Embryonic facial prominence (tissue), 1 donor: ENCODE measurements at regions not wholly inside any gene's neighbourhood (a gene's known extent, or its start where the extent isn't known, plus 50 kb on each side); places are given as distances from the start of the nearest gene placed in this dataset.
"Not testable (repeated sequence)": the region's sequence is repeated elsewhere in the genome, so short reads cannot be mapped to it uniquely, and the experiment has no call there.

Experiments used
- DNase-seq: peaks from one replicate; pipeline ENCODE4 v3.0.0-alpha.2; 2016; ENCODE audit errors: extremely low spot score

DNA sequence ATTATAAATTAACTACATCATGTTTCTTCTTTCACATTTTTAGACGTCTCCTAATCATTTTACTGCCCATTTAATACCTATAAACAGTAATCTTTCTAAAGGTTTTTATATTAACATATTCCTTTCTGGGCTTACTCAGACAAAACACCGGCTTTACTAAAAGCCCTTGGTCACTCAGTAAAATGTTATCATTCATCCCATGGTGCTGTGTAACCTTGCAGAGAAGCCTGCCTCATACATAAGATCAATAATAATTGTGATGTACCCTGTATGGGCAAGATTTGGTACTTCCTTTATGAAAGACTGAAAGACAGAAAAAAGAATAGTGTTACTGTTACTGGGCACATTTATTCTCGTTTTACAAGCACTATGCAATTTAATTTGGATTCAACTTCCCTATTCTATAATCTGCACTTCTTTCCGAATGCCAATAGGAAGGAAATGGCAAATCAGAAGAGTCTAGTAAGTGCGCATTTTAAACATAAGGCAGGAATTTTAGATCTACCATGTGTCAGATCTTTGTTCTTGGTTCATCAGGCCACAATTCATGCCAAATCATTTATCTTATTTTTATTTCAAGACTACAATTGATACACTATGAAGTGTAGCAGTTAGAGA is 522.2 kb downstream of the CSNK1G3 start:
- DNase-seq, result no peak

- peak; percentile 68 for DNase-seq
Observed at GRCh38 chr5:124030043-124030491, 518.1 kb downstream of the CSNK1G3 start.

DNA sequence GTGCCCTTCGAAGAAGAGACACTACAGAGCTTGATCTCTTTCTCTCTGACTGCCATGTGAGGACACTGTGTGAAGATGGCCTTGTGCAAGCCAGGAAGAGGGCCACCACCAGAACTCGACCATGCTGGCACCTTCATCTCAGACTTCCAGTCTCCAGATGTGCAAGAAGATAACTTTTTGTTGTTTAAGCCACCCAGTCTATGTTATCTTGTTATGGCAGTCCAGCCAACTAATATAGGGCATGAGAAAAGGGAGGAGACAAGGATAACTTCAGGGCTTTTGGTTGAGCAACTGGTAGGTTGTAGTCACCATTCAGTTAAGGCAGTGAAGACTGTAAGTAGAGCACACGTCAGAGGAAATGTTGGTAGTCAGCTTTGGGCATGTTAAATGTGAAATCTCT is 515.5 kb downstream of the CSNK1G3 start:
- DNase-seq, result no peak

- DNase-seq, result no peak
Observed at GRCh38 chr5:124025306-124025845, 513.4 kb downstream of the CSNK1G3 start.

DNA sequence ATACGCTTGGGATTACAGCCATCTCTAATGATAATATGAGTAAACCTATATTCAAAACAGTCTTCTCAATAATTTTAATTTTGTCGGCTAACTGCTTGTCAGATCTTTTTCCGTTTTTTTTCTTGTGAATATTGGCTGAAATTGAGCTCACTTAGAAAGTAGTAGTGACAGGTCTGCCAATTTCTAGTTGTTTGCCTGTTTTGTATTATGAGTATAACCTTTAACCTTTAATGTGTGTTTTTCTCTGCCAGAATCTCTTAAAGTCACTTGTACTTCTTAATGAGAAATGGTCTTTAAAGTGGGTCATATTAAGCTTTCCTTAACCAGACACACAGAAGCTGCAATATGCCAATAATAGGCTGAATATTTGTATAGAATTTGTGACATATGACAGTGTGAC is 511.0 kb downstream of the CSNK1G3 start:
- no peak for DNase-seq

- DNase-seq, result no peak
Observed at GRCh38 chr5:124021776-124022175, 509.8 kb downstream of the CSNK1G3 start.

DNA sequence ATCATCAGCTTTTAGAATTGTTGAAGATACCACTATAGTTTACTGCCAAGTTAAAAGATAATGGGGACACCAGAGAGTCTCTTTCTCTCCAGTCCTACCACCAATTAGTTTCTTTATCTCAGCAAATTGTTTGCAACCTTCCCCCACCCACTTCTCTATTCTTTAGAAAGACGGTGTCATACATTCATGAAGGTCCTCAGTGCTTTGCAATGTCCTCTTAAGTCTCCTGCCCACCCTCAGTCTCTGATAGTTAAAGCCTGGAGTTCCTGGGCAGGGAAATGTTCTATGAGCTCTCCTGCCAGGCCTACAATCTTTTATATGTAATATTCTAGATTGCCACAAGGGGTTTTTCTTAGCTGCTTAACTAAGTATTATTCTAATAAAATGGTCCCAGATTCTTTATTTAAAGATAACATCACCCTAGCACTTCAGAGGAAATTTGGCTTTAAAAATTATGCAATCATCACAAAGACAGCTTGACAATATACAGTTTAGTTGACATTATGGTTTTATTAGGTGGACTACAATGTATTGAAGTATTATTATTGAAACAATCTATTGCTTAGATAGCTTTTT is 509.2 kb downstream of the CSNK1G3 start:
- DNase-seq, result no peak

DNA sequence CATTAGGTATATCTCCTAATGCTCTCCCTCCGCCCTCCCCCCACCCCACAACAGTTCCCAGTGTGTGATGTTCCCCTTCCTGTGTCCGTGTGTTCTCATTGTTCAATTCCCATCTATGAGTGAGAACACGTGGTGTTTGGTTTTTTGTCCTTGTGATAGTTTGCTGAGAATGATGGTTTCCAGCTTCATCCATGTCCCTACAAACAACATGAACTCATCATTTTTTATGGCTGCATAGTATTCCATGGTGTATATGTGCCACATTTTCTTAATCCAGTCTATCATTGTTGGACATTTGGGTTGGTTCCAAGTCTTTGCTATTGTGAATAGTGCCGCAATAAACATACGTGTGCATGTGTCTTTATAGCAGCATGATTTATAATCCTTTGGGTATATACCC is 505.3 kb downstream of the CSNK1G3 start:
- DNase-seq, result not testable (repeated sequence)

GRCh38 chr5:124007675-124008398 is 495.9 kb downstream of the CSNK1G3 start:
- no peak for DNase-seq

GRCh38 chr5:124001036-124001615 is 489.1 kb downstream of the CSNK1G3 start:
- DNase-seq, result no peak

DNA sequence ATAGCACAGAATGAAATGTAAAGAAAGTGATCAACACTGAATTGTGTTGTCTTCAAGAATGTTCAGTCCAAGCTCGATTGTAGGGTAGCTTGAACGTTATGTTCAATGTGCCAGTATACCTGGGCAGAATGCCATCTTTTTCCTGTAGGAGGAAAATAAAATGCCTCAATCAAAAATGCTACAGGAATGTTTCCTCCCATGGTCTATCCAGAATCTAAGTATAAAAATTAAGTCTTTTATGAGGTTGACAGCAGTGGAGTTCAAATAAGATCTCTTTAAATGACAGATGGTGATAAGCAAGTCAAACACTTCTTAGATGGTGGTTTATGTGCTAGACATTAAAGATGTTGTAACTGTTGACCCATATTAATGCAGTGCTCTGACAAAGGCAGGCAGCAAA is 488.6 kb downstream of the CSNK1G3 start:
- no peak for DNase-seq

DNA sequence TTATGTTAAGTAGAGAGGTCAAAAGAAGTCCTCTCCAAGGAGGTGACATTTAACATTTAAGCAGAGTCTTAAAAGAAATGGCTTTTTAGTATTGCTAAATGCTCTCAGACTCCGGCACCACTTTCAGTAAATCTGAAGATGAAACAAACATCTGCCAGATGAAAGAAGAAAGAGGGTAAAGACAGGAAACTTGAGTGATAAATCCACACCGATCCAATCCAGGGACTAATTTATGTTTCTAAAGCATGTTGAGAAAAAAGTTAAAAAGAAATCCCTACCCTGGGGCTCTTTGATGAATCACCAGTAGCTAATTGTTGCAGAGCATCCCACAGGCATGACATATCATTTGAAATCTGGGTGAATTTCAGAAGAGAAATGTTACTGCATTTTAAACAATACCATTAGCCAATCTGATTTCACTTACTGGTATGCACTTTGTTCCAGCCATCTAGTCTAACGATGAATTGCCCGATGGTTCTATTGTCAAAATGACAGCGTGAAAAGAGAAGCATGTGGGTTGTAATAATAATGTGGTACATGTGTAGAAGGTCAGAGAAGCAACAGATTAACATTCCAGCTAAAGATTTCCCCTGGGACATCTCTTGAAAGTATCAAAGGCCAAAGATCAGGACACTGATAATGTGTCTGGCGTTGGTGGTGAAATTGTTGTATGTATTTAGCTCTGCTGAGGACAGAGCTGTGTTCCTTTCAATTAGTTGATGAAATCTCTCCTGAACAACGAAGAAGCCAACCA is 485.7 kb downstream of the CSNK1G3 start:
- DNase-seq, result no peak

DNA sequence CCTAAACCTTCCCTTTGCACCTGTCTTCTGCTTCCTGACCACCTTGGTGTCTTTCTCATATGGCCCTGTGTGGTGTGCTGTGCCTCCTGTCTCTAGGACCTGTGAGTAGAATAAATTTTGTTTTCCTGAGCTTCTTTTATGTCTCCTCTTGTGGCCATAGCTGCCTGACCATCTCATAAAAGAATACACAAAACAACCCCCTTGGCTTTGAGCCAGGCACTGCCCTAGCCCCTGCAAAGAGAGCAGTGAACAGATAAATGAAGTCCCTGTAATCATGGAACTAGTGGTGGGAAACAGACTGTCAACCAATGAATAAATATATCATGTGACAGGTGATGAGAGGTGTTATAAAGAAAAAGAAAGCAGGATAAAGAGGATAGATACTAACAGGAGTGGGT is 485.1 kb downstream of the CSNK1G3 start:
- no peak for DNase-seq

GRCh38 chr5:123992641-123993040 is 480.7 kb downstream of the CSNK1G3 start:
- no peak for DNase-seq

GRCh38 chr5:123987956-123988355 is 476.0 kb downstream of the CSNK1G3 start:
- no peak for DNase-seq

DNA sequence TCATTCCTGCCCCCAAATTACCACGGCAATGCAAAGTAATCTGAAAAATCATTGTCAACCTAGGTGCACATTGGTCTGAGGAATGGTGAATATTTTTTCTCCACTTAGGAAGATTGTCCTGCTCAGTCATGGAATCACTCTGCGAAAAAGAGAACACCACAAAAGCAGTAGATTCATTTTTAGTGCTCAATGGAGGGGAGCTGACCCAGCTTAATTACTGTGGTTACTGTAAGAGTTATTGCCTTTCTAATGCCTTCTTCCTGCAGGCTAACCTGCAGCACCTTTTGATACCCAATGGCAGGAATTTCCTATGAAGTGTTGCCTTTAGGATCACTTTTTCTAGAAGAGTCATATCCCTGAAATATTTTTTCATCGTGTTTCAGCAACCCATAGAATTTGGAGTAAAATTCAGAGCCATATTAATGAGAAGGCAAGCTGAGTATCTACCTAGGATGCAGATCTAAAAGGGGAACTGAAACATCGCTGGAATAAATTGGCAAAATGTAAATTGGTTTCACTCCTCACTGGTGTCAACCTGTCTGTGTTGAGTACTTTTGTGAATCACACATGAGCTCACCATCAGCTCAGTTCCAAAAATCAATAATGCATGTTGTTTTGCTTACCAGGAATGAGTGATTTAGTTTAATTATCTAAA is 464.5 kb downstream of the CSNK1G3 start:
- no peak for DNase-seq

GRCh38 chr5:123975521-123975920 is 463.5 kb downstream of the CSNK1G3 start:
- not testable (repeated sequence) for DNase-seq

DNA sequence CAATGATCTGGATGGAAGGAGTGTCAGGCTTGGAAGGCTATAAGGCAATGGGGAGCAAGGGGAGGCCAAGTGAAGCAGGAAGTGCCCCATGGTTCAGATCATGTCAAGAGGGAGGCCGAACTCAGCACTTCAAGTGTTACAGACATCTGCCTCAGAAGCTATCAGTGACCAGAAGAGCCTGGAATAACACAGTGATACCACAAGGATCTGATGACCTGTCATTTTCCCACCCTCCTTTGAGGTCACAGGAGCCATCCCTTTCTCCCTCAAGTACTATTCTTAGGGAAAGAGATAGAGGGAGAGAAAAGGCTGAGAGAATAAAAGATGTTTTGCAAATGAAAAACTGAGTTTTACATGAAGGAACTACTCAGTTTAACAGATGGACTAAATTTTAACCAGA is 454.8 kb downstream of the CSNK1G3 start:
- no peak for DNase-seq

DNA sequence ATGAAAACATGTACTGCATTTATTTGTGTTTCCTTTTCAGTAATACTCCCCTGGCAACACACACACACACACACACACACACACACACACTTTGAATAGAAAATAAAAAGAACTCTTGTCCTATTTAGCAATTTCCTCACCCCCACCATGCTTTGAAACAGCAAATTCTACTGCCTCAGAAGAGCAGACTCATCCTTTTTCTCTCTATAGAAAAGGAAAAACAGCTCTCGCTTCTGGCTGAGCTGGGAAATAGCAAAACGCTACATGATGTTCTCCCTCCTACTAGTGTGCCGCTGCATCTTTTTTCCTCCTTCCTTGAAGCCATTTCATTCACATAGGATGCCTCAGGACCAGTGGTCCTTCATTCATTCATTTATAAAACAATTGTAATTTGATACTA is 453.6 kb downstream of the CSNK1G3 start:
- no peak for DNase-seq

- no peak for DNase-seq
Observed at GRCh38 chr5:123964884-123965283, 452.9 kb downstream of the CSNK1G3 start.

- no peak for DNase-seq
Observed at GRCh38 chr5:123960526-123960925, 448.5 kb downstream of the CSNK1G3 start.
